Right lobe of liver (tissue), 6 donors: ENCODE measurements at regions not wholly inside any gene's neighbourhood (a gene's known extent, or its start where the extent isn't known, plus 50 kb on each side); places are given as distances from the start of the nearest gene placed in this dataset.

Experiments
- ATAC-seq, 4 donors: fragments of 200-7000 bp; cut with Tn5 transposase; one replicate each; pipeline ENCODE4 v1.9.1; 2020; ENCODE audit warnings: mild to moderate bottlenecking in 4 of 4, moderate library complexity in 4 of 4
- DNase-seq, 3 donors: peaks; one replicate each; pipeline ENCODE4 v3.0.0-alpha.2; 2020
- H3K27ac ChIP-seq, 3 donors: fragments of 200-600 bp; one replicate each; pipeline ENCODE4 v1.8.0; 2022
- H3K27me3 ChIP-seq, 2 donors: fragments of 200-600 bp; one replicate each; pipeline ENCODE4 v1.8.0; 2022
- H3K36me3 ChIP-seq, 4 donors: fragments of 200-600 bp; sonication (generic) in 1 of 4; one replicate each; pipeline versions ENCODE4 v1.5.1 to v1.8.0; 2017 to 2022; ENCODE audit warnings: control low read depth in 1 of 4
- H3K4me1 ChIP-seq, 4 donors: fragments of 200-600 bp; sonication (generic) in 1 of 4; one replicate each; pipeline versions ENCODE4 v1.5.1 to v1.8.0; 2017 to 2022; ENCODE audit warnings: control low read depth in 1 of 4
- H3K4me3 ChIP-seq, 3 donors: fragments of 200-600 bp; one replicate each; pipeline ENCODE4 v1.8.0; 2022
- H3K9me3 ChIP-seq, 4 donors: fragments of 200-600 bp; sonication (generic) in 1 of 4; one replicate each; pipeline versions ENCODE4 v1.5.1 to v1.8.0; 2017 to 2022; ENCODE audit warnings: control low read depth in 1 of 4
- POLR2A ChIP-seq: fragments of 450-650 bp; IDR thresholded peaks from one replicate; pipeline ENCODE4 v1.6.1; 2017; ENCODE audit warnings: antibody characterized with exemption, mild to moderate bottlenecking
- WGBS: methylation state at CpG from one replicate; pipeline ENCODE4 v1.1.6; 2018; ENCODE audit warnings: low coverage, low lambda C conversion rate; ENCODE audit not compliant: insufficient coverage; ENCODE audit errors: missing lambda C conversion rate; 5-methylcytosine and 5-hydroxymethylcytosine counted together
- intact Hi-C, 2 donors: fragments of 100-400 bp; cut with DNase I; formaldehyde crosslinking; loops; one replicate each; pipeline versions ENCODE4 v1.11.2 to v1.14.1; 2022
- TF ChIP-seq, protein P1 (sequence below), 4 donors: fragments of 200-600 bp in 3 of 4; fragments of 450-650 bp in 1 of 4; IDR thresholded peaks; one replicate each; pipeline versions ENCODE4 v1.5.1 to v1.8.0; 2016 to 2022; ENCODE audit warnings: antibody characterized with exemption in 4 of 4, mild to moderate bottlenecking in 2 of 4
- donor health status: DM: no; HTN: yes; CAD: no.
- donor health status: DM: no; HTN: no; CAD: no.
- donor health status: DM: no; HTN: no; CAD: no.
- donor health status: DM: no; HTN: yes; CAD: no.
- donor health status: DM: no; HTN: yes; CAD: no.

DNA sequence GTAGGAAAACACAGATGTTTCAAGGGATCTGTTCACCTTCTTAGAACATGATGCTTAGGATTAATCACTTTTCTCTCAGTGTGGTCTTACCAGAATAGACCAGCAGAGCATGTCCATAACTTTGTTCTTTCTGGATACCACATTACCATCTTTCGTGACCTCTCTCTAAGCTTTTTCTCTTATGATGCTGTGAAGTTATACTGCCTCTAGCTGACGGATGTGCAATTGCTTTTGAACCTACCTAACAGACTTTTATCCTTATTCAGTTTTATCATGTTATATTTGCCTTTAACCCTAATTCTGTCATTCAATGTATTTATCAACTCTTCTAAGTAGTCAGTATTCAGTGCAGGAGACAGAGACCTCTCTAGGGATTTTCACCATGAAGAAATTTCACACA is 246.7 kb downstream of the DACT1 start:
- Histone ChIP-seq H3K27me3 (no peaks in the 10 kb centered on the region), H3K4me3 (no peak overlapping the region), H3K36me3 (no peaks in the 10 kb centered on the region), H3K9me3 (no peaks in the 10 kb centered on the region), H3K27ac (no peak overlapping the region), H3K4me1 (no peaks in the 10 kb centered on the region)
- TF ChIP-seq, protein P1, sequence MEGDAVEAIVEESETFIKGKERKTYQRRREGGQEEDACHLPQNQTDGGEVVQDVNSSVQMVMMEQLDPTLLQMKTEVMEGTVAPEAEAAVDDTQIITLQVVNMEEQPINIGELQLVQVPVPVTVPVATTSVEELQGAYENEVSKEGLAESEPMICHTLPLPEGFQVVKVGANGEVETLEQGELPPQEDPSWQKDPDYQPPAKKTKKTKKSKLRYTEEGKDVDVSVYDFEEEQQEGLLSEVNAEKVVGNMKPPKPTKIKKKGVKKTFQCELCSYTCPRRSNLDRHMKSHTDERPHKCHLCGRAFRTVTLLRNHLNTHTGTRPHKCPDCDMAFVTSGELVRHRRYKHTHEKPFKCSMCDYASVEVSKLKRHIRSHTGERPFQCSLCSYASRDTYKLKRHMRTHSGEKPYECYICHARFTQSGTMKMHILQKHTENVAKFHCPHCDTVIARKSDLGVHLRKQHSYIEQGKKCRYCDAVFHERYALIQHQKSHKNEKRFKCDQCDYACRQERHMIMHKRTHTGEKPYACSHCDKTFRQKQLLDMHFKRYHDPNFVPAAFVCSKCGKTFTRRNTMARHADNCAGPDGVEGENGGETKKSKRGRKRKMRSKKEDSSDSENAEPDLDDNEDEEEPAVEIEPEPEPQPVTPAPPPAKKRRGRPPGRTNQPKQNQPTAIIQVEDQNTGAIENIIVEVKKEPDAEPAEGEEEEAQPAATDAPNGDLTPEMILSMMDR (IDR thresholded peaks at IDR 0.05) = peak; percentile 32 to 39 (median 35)
- no peak for TF ChIP-seq POLR2A
- 59% methylated on average over 2 of the region's 2 CpGs for WGBS
- ATAC-seq (peak in 2 of 4 donors; percentile 27 to 47), DNase-seq (no peak)
- intact Hi-C loops = no loop called here

GRCh38 chr14:58887931-58888330 is 250.2 kb downstream of the DACT1 start:
- Histone ChIP-seq H3K4me1 (no peaks in the 10 kb centered on the region), H3K9me3 (no peaks in the 10 kb centered on the region), H3K36me3 (no peaks in the 10 kb centered on the region), H3K27me3 (no peaks in the 10 kb centered on the region), H3K27ac (no peak overlapping the region), H3K4me3 (no peak overlapping the region)
- intact Hi-C loops = no loop called here
- WGBS = 77% methylated on average over 2 of the region's 2 CpGs
- ATAC-seq = no peak
- TF ChIP-seq, protein P1 (IDR thresholded peaks at IDR 0.05) = no peak
- no peak for TF ChIP-seq POLR2A
- no peak for DNase-seq

DNA sequence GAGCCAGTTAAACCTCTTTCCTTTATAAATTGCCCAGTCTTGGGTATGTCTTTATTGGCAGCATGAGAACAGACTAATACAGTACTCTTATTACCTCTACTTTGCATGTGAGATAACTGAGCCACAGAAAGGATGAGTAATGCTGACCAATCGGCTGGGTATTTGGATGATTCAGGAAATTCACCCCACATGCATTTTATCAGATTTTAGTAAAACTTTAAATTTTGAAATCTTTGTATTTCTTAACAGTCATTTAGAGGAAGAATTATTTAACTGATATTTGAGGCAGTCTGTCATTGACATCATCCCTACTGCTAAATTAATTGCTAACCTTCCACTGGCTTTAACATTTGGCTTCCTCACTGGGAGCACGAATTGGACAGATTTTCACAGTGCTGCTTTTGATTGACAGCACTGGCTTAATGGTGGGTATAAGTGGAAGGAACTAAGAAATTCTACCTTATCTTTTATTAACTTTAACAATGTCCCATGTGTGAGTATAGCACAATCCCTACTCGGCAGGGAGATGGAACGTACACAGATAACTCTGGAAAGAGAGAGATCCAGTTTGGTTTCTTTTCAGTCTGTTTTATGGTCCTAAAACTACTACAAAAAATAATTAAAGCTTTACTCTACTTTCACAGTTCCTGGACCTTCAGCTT is 261.0 kb downstream of the DACT1 start:
- DNase-seq (no peak), ATAC-seq (no peak)
- H3K27me3 ChIP-seq = no peaks in the 10 kb centered on the region
- H3K27ac ChIP-seq = no peak overlapping the region
- TF ChIP-seq, protein P1 (IDR thresholded peaks at IDR 0.05) = no peak
- TF ChIP-seq POLR2A = no peak
- no peaks in the 10 kb centered on the region for H3K4me1 ChIP-seq
- no peaks in the 10 kb centered on the region for H3K9me3 ChIP-seq
- intact Hi-C loops = no loop called here
- WGBS = 50% methylated on average over 4 of the region's 4 CpGs
- H3K4me3 ChIP-seq = no peak overlapping the region
- no peaks in the 10 kb centered on the region for H3K36me3 ChIP-seq

GRCh38 chr14:58899317-58899713 is 261.6 kb downstream of the DACT1 start:
- no peaks in the 10 kb centered on the region for H3K36me3 ChIP-seq
- DNase-seq = no peak
- 49% methylated on average over 3 of the region's 3 CpGs for WGBS
- TF ChIP-seq POLR2A = no peak
- TF ChIP-seq, protein P1 (IDR thresholded peaks at IDR 0.05) = no peak
- H3K9me3 ChIP-seq = no peaks in the 10 kb centered on the region
- no peaks in the 10 kb centered on the region for H3K4me1 ChIP-seq
- no peak overlapping the region for H3K4me3 ChIP-seq
- no peak overlapping the region for H3K27ac ChIP-seq
- no peak for ATAC-seq
- H3K27me3 ChIP-seq = no peaks in the 10 kb centered on the region
- intact Hi-C loops = no loop called here

DNA sequence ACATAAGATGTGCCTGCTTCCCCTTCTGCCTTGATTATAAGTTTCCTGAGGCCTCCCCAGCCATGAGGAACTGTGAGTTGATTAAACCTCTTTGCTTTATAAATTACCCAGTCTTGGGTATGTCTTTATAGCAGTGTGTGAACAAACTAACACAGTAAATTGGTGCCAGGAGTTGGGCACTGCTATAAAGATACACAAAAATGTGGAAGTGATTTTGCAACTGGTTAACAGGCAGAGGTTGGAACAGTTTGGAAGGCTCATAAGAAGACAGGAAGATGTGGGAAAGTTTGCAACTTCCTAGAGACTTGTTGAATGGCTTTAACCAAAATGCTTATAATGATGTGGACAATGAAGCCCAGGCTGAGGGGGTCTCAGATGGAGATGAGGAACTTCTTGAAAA is 264.1 kb downstream of the DACT1 start:
- Histone ChIP-seq H3K36me3 (no peaks in the 10 kb centered on the region), H3K27ac (no peak overlapping the region), H3K27me3 (no peaks in the 10 kb centered on the region), H3K4me1 (no peaks in the 10 kb centered on the region), H3K4me3 (no peak overlapping the region), H3K9me3 (no peaks in the 10 kb centered on the region)
- intact Hi-C loops = no loop called here
- no peak for TF ChIP-seq POLR2A
- DNase-seq (no peak), ATAC-seq (no peak)
